ENCODE measurements at regions not wholly inside any gene's neighbourhood (a gene's known extent, or its start where the extent isn't known, plus 50 kb on each side); places are given as distances from the start of the nearest gene placed in this dataset.
"Not testable (repeated sequence)": the region's sequence is repeated elsewhere in the genome, so short reads cannot be mapped to it uniquely, and the experiment has no call there.

GRCh38 chr5:174970502-174970901, 246.1 kb downstream of the MSX2 start:
- no peaks in the 10 kb centered on the region for H3K36me3 ChIP-seq (ENCODE audit: control insufficient read depth, insufficient read depth, low read length)
- H3K27me3 ChIP-seq (ENCODE audit: control insufficient read depth, insufficient read depth, low read length) = no peaks in the 10 kb centered on the region
- no peak overlapping the region for H3K4me3 ChIP-seq (ENCODE audit: low read depth, low read length)
- no peak for TF ChIP-seq CTCF (IDR thresholded peaks at IDR 0.05; ENCODE audit: insufficient read depth, low read length, severe bottlenecking)
- FAIRE-seq (no peak), DNase-seq (ENCODE audit: low read depth) (no peak)

GRCh38 chr5:174953871-174954270, 229.5 kb downstream of the MSX2 start:
- no peak for TF ChIP-seq CTCF (IDR thresholded peaks at IDR 0.05; ENCODE audit: insufficient read depth, low read length, severe bottlenecking)
- H3K4me3 ChIP-seq (ENCODE audit: low read depth, low read length) = no peak overlapping the region
- no peak for FAIRE-seq
- H3K27me3 ChIP-seq (ENCODE audit: control insufficient read depth, insufficient read depth, low read length) = no peaks in the 10 kb centered on the region
- no peak for DNase-seq (ENCODE audit: low read depth)
- H3K36me3 ChIP-seq (ENCODE audit: control insufficient read depth, insufficient read depth, low read length) = no peaks in the 10 kb centered on the region

- no peaks in the 10 kb centered on the region for H3K36me3 ChIP-seq (ENCODE audit: control insufficient read depth, insufficient read depth, low read length)
- TF ChIP-seq CTCF (IDR thresholded peaks at IDR 0.05; ENCODE audit: insufficient read depth, low read length, severe bottlenecking) = peak; percentile 90
- DNase-seq (ENCODE audit: low read depth) (peak; percentile 62), FAIRE-seq (peak; percentile 36)
- H3K4me3 ChIP-seq (ENCODE audit: low read depth, low read length) = no peak overlapping the region
- no peaks in the 10 kb centered on the region for H3K27me3 ChIP-seq (ENCODE audit: control insufficient read depth, insufficient read depth, low read length)
Observed at GRCh38 chr5:174951151-174951780, 226.9 kb downstream of the MSX2 start.

GRCh38 chr5:174947548-174947947, 223.2 kb downstream of the MSX2 start:
- no peak for FAIRE-seq
- no peak for TF ChIP-seq CTCF (IDR thresholded peaks at IDR 0.05; ENCODE audit: insufficient read depth, low read length, severe bottlenecking)
- no peaks in the 10 kb centered on the region for H3K27me3 ChIP-seq (ENCODE audit: control insufficient read depth, insufficient read depth, low read length)

GRCh38 chr5:174945853-174946252, 221.5 kb downstream of the MSX2 start:
- no peak for FAIRE-seq
- no peak for TF ChIP-seq CTCF (IDR thresholded peaks at IDR 0.05; ENCODE audit: insufficient read depth, low read length, severe bottlenecking)
- Histone ChIP-seq H3K4me3 (ENCODE audit: low read depth, low read length) (no peak overlapping the region), H3K27me3 (ENCODE audit: control insufficient read depth, insufficient read depth, low read length) (no peaks in the 10 kb centered on the region), H3K36me3 (ENCODE audit: control insufficient read depth, insufficient read depth, low read length) (no peaks in the 10 kb centered on the region)
- DNase-seq (ENCODE audit: low read depth) = no peak

More at GRCh38 chr5:174947548-174947947, 223.2 kb downstream of the MSX2 start:
- DNase-seq (ENCODE audit: low read depth) = no peak
- H3K4me3 ChIP-seq (ENCODE audit: low read depth, low read length) = no peak overlapping the region
- no peaks in the 10 kb centered on the region for H3K36me3 ChIP-seq (ENCODE audit: control insufficient read depth, insufficient read depth, low read length)

- H3K4me3 ChIP-seq (ENCODE audit: low read depth, low read length) = no peak overlapping the region
- no peak for TF ChIP-seq CTCF (IDR thresholded peaks at IDR 0.05; ENCODE audit: insufficient read depth, low read length, severe bottlenecking)
- no peaks in the 10 kb centered on the region for H3K36me3 ChIP-seq (ENCODE audit: control insufficient read depth, insufficient read depth, low read length)
- no peak for DNase-seq (ENCODE audit: low read depth)
- no peak for FAIRE-seq
- H3K27me3 ChIP-seq (ENCODE audit: control insufficient read depth, insufficient read depth, low read length) = no peaks in the 10 kb centered on the region
Observed at GRCh38 chr5:174943785-174944184, 219.4 kb downstream of the MSX2 start.

- H3K36me3 ChIP-seq (ENCODE audit: control insufficient read depth, insufficient read depth, low read length); H3K27me3 ChIP-seq (ENCODE audit: control insufficient read depth, insufficient read depth, low read length); DNase-seq (ENCODE audit: low read depth); FAIRE-seq; H3K4me3 ChIP-seq (ENCODE audit: low read depth, low read length): not testable (repeated sequence)
Observed at GRCh38 chr5:174943002-174943401, 218.6 kb downstream of the MSX2 start.
